SK-N-SH (cell line): ENCODE measurements at regions not wholly inside any gene's neighbourhood (a gene's known extent, or its start where the extent isn't known, plus 50 kb on each side); places are given as distances from the start of the nearest gene placed in this dataset.

ENCODE experiments used
- CTCF ChIA-PET: fragments of 300-600, 350-600 bp; formaldehyde crosslinking; extraction: SDS; loops from one replicate; lab custom pipeline; 2021; lab: Yijun Ruan, JAX
- POLR2A ChIA-PET: fragments of 350-600 bp; sonication (Branson Sonifier 250); formaldehyde crosslinking; extraction: SDS; loops from one replicate; lab custom pipeline; 2020; ENCODE audit warnings: antibody characterized with exemption, inconsistent platforms; lab: Yijun Ruan, JAX
- DNase-seq: peaks from one replicate; pipeline ENCODE4 v3.0.0; 2012
- H2AFZ ChIP-seq: fragments of 200-600 bp; sonication (generic); 2 replicates; pipeline ENCODE4 v1.8.1; 2016; ENCODE audit warnings: antibody characterized with exemption, mild to moderate bottlenecking, low read depth
- H3F3A ChIP-seq: fragments of 200-600 bp; sonication (generic); replicated peaks from 2 replicates; pipeline ENCODE3; 2016; ENCODE audit warnings: antibody characterized with exemption, mild to moderate bottlenecking; ENCODE audit not compliant: insufficient read depth
- H3K27ac ChIP-seq, 2 experiments: fragments of 200-500 bp in 1 of 2; fragments of 200-600 bp in 1 of 2; sonication (Bioruptor generic) in 1 of 2; sonication (generic), shearing (Covaris generic) in 1 of 2; 2 replicates each; pipeline versions ENCODE4 v1.5.1 to v1.6.1; 2014 to 2016; ENCODE audit warnings: low read depth in 2 of 2, inconsistent platforms in 1 of 2, low read length in 1 of 2, mild to moderate bottlenecking in 1 of 2, mixed read lengths in 1 of 2
- H3K27me3 ChIP-seq: fragments of 200-600 bp; sonication (generic), shearing (Covaris generic); 2 replicates; pipeline ENCODE4 v1.6.1; 2016; ENCODE audit warnings: mixed run types; ENCODE audit not compliant: insufficient read depth
- H3K36me3 ChIP-seq, 2 experiments: fragments of 200-500 bp in 1 of 2; fragments of 200-600 bp in 1 of 2; sonication (Bioruptor generic) in 1 of 2; sonication (generic) in 1 of 2; replicated peaks in 1 of 2; 2 replicates each; pipeline versions ENCODE3 to v1.5.1; 2014 to 2016; ENCODE audit warnings: low read length in 1 of 2, mild to moderate bottlenecking in 1 of 2; ENCODE audit not compliant: insufficient read depth in 2 of 2, control insufficient read depth in 1 of 2
- H3K4me1 ChIP-seq, 2 experiments: fragments of 200-500 bp in 1 of 2; fragments of 200-600 bp in 1 of 2; sonication (Bioruptor generic) in 1 of 2; sonication (generic), shearing (Covaris generic) in 1 of 2; 2 replicates each; pipeline versions ENCODE4 v1.5.1 to v1.6.1; 2014 to 2016; ENCODE audit warnings: low read depth in 1 of 2, low read length in 1 of 2, mixed run types in 1 of 2; ENCODE audit not compliant: insufficient read depth in 2 of 2, control insufficient read depth in 1 of 2
- H3K4me2 ChIP-seq: fragments of 200-600 bp; sonication (generic), shearing (Covaris generic); 2 replicates; pipeline ENCODE4 v1.6.1; 2017; ENCODE audit warnings: mixed run types
- H3K4me3 ChIP-seq, 2 experiments: fragments of 200-500 bp in 1 of 2; fragments of 200-600 bp in 1 of 2; sonication (Bioruptor generic) in 1 of 2; sonication (generic), shearing (Covaris generic) in 1 of 2; 2 replicates each; pipeline versions ENCODE4 v1.5.1 to v1.8.1; 2014 to 2016; ENCODE audit warnings: low read depth in 2 of 2, inconsistent platforms in 1 of 2, low read length in 1 of 2, mild to moderate bottlenecking in 1 of 2, mixed read lengths in 1 of 2, moderate library complexity in 1 of 2
- H3K79me2 ChIP-seq: fragments of 200-600 bp; sonication (generic); 2 replicates; pipeline ENCODE4 v1.8.1; 2017; ENCODE audit warnings: mild to moderate bottlenecking; ENCODE audit not compliant: insufficient read depth
- H3K9ac ChIP-seq: fragments of 200-600 bp; sonication (generic); 2 replicates; pipeline ENCODE4 v1.6.1; 2017; ENCODE audit warnings: mixed run types
- H3K9me2 ChIP-seq: fragments of 200-600 bp; sonication (generic); 2 replicates; pipeline ENCODE4 v1.6.1; 2017; ENCODE audit warnings: mixed run types
- H3K9me3 ChIP-seq: fragments of 200-600 bp; sonication (generic); 2 replicates; pipeline ENCODE4 v1.6.1; 2017; ENCODE audit warnings: mixed run types, mild to moderate bottlenecking, moderate library complexity
- H4K20me1 ChIP-seq: fragments of 200-600 bp; sonication (generic); 2 replicates; pipeline ENCODE4 v1.6.1; 2017; ENCODE audit warnings: mild to moderate bottlenecking, mixed run types; ENCODE audit not compliant: insufficient read depth
- ELF1 ChIP-seq: IDR thresholded peaks from 2 replicates; pipeline ENCODE4 v1.4.0; 2012
- FOSL2 ChIP-seq: IDR thresholded peaks from 2 replicates; pipeline ENCODE4 v1.4.0; 2012; ENCODE audit warnings: low read depth, mild to moderate bottlenecking, moderate library complexity, borderline replicate concordance
- FOXM1 ChIP-seq: IDR thresholded peaks from 2 replicates; pipeline ENCODE4 v1.4.0; 2012; ENCODE audit warnings: low read depth, mild to moderate bottlenecking
- GATA2 ChIP-seq: sonication (generic); formaldehyde crosslinking; IDR thresholded peaks from 2 replicates; pipeline ENCODE4 v1.5.0; 2020; ENCODE audit warnings: mild to moderate bottlenecking, missing genetic modification reagents
- JUND ChIP-seq: IDR thresholded peaks from 2 replicates; pipeline ENCODE4 v1.4.0; 2012
- MEF2A ChIP-seq: IDR thresholded peaks from 2 replicates; pipeline ENCODE4 v1.4.0; 2012; ENCODE audit warnings: low read depth, borderline replicate concordance
- RCOR1 ChIP-seq: fragments of 150-350 bp; IDR thresholded peaks from 2 replicates; pipeline ENCODE4 v1.6.1; 2017; ENCODE audit warnings: antibody characterized with exemption, low read length
- RXRA ChIP-seq: IDR thresholded peaks from 2 replicates; pipeline ENCODE4 v1.4.0; 2012; ENCODE audit warnings: low read depth, mild to moderate bottlenecking, borderline replicate concordance
- SIN3A ChIP-seq: IDR thresholded peaks from 2 replicates; pipeline ENCODE4 v1.6.1; 2012; ENCODE audit warnings: low read depth, mild to moderate bottlenecking, low read length, moderate library complexity, borderline replicate concordance
- YY1 ChIP-seq: IDR thresholded peaks from 2 replicates; pipeline ENCODE4 v1.4.0; 2012; ENCODE audit warnings: low read depth, mild to moderate bottlenecking
- WGBS: methylation state at CpG from one replicate; pipeline ENCODE4 v1.1.6; 2017; ENCODE audit warnings: low lambda C conversion rate; 5-methylcytosine and 5-hydroxymethylcytosine counted together
- TF ChIP-seq, protein P1 (sequence below): fragments of 200-600 bp; sonication (generic); IDR thresholded peaks from 2 replicates; pipeline ENCODE4 v1.6.1; 2017; ENCODE audit warnings: antibody characterized with exemption, mild to moderate bottlenecking, moderate library complexity
- TF ChIP-seq, protein P2 (sequence below): IDR thresholded peaks from 2 replicates; pipeline ENCODE4 v1.4.0; 2012; ENCODE audit warnings: low read depth
- TF ChIP-seq, protein P3 (sequence below): IDR thresholded peaks from 2 replicates; pipeline ENCODE4 v1.4.0; 2012; ENCODE audit warnings: low read depth, borderline replicate concordance
- TF ChIP-seq, protein P4 (sequence below): IDR thresholded peaks from 2 replicates; pipeline ENCODE4 v1.6.1; 2012; ENCODE audit warnings: mild to moderate bottlenecking, low read depth, low read length, moderate library complexity
- TF ChIP-seq, protein P5 (sequence below): IDR thresholded peaks from 2 replicates; pipeline ENCODE4 v1.4.0; 2012; ENCODE audit warnings: low read depth, borderline replicate concordance

DNA sequence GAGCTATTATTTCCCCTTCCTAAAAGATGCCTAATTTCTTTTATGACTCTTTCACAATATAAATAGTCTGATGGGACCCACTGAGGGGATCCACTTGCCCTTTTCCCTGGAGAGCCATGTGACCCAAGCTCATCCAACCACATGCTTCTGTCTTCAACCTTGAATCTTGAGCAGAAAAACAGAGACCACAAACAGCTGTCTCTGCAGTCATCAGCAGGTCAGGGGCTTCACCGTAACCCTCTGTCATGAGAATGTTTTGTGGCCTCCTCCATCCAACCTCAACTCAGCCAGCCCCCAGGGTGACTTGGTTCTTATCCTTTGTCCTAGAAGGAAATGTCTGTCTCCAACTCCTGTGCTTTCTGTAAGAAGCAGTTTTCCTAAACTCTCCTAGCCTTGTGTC is 129.6 kb upstream of the POU2AF2 start:
- no peaks in the 10 kb centered on the region for H3K79me2 ChIP-seq
- H3K9ac ChIP-seq = no peak overlapping the region
- H3K4me3 ChIP-seq = no peak overlapping the region
- H3K4me2 ChIP-seq = no peak overlapping the region
- H3K9me3 ChIP-seq = no peaks in the 10 kb centered on the region
- POLR2A ChIA-PET = no interaction called here
- H3K4me1 ChIP-seq = no peaks in the 10 kb centered on the region
- TF ChIP-seq, protein P1, sequence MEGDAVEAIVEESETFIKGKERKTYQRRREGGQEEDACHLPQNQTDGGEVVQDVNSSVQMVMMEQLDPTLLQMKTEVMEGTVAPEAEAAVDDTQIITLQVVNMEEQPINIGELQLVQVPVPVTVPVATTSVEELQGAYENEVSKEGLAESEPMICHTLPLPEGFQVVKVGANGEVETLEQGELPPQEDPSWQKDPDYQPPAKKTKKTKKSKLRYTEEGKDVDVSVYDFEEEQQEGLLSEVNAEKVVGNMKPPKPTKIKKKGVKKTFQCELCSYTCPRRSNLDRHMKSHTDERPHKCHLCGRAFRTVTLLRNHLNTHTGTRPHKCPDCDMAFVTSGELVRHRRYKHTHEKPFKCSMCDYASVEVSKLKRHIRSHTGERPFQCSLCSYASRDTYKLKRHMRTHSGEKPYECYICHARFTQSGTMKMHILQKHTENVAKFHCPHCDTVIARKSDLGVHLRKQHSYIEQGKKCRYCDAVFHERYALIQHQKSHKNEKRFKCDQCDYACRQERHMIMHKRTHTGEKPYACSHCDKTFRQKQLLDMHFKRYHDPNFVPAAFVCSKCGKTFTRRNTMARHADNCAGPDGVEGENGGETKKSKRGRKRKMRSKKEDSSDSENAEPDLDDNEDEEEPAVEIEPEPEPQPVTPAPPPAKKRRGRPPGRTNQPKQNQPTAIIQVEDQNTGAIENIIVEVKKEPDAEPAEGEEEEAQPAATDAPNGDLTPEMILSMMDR = no peak
- TF ChIP-seq, protein P2, sequence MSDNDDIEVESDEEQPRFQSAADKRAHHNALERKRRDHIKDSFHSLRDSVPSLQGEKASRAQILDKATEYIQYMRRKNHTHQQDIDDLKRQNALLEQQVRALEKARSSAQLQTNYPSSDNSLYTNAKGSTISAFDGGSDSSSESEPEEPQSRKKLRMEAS = no peak
- TF ChIP-seq, protein P3, sequence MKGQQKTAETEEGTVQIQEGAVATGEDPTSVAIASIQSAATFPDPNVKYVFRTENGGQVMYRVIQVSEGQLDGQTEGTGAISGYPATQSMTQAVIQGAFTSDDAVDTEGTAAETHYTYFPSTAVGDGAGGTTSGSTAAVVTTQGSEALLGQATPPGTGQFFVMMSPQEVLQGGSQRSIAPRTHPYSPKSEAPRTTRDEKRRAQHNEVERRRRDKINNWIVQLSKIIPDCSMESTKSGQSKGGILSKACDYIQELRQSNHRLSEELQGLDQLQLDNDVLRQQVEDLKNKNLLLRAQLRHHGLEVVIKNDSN = no peak
- TF ChIP-seq RCOR1 = no peak
- TF ChIP-seq, all 33 proteins: peak for 0
- H3K9me2 ChIP-seq = no peaks in the 10 kb centered on the region
- DNase-seq = no peak
- H3F3A ChIP-seq = no peaks in the 10 kb centered on the region
- H3K27ac ChIP-seq = no peak overlapping the region
- H4K20me1 ChIP-seq = no peaks in the 10 kb centered on the region
- H3K27me3 ChIP-seq = no peaks in the 10 kb centered on the region
- no peaks in the 10 kb centered on the region for H3K36me3 ChIP-seq
- no peak overlapping the region for H2AFZ ChIP-seq
- 20% methylated on average over 1 of the region's 1 CpG for WGBS
- CTCF ChIA-PET = no interaction called here

DNA sequence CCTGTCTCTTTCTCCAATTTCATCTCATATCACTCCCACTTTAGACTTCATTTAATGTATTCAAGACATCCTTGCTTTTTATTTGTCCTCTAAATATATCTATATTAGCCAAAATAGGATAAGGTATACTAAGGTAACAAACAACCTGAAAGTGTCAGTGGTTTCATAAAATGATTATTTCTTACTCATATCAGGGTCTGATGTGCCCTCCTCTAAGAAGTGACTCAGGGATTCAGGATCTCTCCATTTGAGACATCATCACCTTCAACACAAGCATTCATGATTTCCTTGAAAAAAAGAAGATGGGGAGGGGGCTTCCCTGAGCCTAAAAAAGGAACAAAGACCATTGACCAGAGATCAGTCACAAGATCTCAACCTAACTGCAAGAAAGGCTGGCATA is 131.4 kb upstream of the POU2AF2 start:
- POLR2A ChIA-PET = no interaction called here
- H3K27me3 ChIP-seq = no peaks in the 10 kb centered on the region
- TF ChIP-seq, protein P3 = no peak
- TF ChIP-seq JUND (no peak), ELF1 (no peak), MEF2A (no peak), FOSL2 (no peak), FOXM1 (no peak), GATA2 (no peak), SIN3A (no peak), YY1 (no peak), RXRA (no peak)
- TF ChIP-seq, protein P1 = no peak
- TF ChIP-seq, protein P4, sequence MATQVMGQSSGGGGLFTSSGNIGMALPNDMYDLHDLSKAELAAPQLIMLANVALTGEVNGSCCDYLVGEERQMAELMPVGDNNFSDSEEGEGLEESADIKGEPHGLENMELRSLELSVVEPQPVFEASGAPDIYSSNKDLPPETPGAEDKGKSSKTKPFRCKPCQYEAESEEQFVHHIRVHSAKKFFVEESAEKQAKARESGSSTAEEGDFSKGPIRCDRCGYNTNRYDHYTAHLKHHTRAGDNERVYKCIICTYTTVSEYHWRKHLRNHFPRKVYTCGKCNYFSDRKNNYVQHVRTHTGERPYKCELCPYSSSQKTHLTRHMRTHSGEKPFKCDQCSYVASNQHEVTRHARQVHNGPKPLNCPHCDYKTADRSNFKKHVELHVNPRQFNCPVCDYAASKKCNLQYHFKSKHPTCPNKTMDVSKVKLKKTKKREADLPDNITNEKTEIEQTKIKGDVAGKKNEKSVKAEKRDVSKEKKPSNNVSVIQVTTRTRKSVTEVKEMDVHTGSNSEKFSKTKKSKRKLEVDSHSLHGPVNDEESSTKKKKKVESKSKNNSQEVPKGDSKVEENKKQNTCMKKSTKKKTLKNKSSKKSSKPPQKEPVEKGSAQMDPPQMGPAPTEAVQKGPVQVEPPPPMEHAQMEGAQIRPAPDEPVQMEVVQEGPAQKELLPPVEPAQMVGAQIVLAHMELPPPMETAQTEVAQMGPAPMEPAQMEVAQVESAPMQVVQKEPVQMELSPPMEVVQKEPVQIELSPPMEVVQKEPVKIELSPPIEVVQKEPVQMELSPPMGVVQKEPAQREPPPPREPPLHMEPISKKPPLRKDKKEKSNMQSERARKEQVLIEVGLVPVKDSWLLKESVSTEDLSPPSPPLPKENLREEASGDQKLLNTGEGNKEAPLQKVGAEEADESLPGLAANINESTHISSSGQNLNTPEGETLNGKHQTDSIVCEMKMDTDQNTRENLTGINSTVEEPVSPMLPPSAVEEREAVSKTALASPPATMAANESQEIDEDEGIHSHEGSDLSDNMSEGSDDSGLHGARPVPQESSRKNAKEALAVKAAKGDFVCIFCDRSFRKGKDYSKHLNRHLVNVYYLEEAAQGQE = no peak
- TF ChIP-seq, protein P2 = no peak
- TF ChIP-seq, protein P5, sequence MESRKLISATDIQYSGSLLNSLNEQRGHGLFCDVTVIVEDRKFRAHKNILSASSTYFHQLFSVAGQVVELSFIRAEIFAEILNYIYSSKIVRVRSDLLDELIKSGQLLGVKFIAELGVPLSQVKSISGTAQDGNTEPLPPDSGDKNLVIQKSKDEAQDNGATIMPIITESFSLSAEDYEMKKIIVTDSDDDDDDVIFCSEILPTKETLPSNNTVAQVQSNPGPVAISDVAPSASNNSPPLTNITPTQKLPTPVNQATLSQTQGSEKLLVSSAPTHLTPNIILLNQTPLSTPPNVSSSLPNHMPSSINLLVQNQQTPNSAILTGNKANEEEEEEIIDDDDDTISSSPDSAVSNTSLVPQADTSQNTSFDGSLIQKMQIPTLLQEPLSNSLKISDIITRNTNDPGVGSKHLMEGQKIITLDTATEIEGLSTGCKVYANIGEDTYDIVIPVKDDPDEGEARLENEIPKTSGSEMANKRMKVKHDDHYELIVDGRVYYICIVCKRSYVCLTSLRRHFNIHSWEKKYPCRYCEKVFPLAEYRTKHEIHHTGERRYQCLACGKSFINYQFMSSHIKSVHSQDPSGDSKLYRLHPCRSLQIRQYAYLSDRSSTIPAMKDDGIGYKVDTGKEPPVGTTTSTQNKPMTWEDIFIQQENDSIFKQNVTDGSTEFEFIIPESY = no peak

More for the DNA sequence above, 131.4 kb upstream of the POU2AF2 start:
- H3F3A ChIP-seq = no peaks in the 10 kb centered on the region
- CTCF ChIA-PET = no interaction called here
- no peaks in the 10 kb centered on the region for H3K36me3 ChIP-seq
- H3K4me1 ChIP-seq = no peaks in the 10 kb centered on the region
- no peak overlapping the region for H3K4me2 ChIP-seq
- no peak for DNase-seq
- H4K20me1 ChIP-seq = no peaks in the 10 kb centered on the region
- no peaks in the 10 kb centered on the region for H3K79me2 ChIP-seq
- no peak overlapping the region for H3K4me3 ChIP-seq
- no peak overlapping the region for H3K27ac ChIP-seq
- H3K9ac ChIP-seq = no peak overlapping the region
- H2AFZ ChIP-seq = no peak overlapping the region
- H3K9me2 ChIP-seq = no peaks in the 10 kb centered on the region
- no peaks in the 10 kb centered on the region for H3K9me3 ChIP-seq
